ENCODE measurements at regions not wholly inside any gene's neighbourhood (a gene's known extent, or its start where the extent isn't known, plus 50 kb on each side); places are given as distances from the start of the nearest gene placed in this dataset.

- DNase-seq = peak; percentile 15 to 30
- ATAC-seq = peak; percentile 93
- intact Hi-C loops (cut with DNase I, micrococcal nuclease) = no loop called here
Measured at GRCh38 chr2:125561302-125561701, 1094.7 kb upstream of the GYPC start.

GRCh38 chr2:125562924-125563323 lies 1093.0 kb upstream of the GYPC start:
- DNase-seq = no peak
- peak; percentile 53 for ATAC-seq
- intact Hi-C loops (cut with DNase I, micrococcal nuclease) = no loop called here

- intact Hi-C loops (cut with DNase I, micrococcal nuclease) = no loop called here
- no peak for ATAC-seq
- no peak for DNase-seq
Measured at GRCh38 chr2:125564471-125564870, 1091.5 kb upstream of the GYPC start.

- intact Hi-C loops (cut with DNase I, micrococcal nuclease) = no loop called here
- ATAC-seq (peak; percentile 68), DNase-seq (no peak)
Measured at GRCh38 chr2:125566422-125566821, 1089.5 kb upstream of the GYPC start.

GRCh38 chr2:125567100-125567499 lies 1088.9 kb upstream of the GYPC start:
- ATAC-seq (no peak), DNase-seq (no peak)
- intact Hi-C loops (cut with DNase I, micrococcal nuclease) = no loop called here

- intact Hi-C loops (cut with DNase I, micrococcal nuclease) = no loop called here
- ATAC-seq (no peak), DNase-seq (no peak)
Measured at GRCh38 chr2:125572660-125573059, 1083.3 kb upstream of the GYPC start.

- no peak for DNase-seq
- intact Hi-C loops (cut with DNase I, micrococcal nuclease) = no loop called here
- no peak for ATAC-seq
Measured at GRCh38 chr2:125573432-125573831, 1082.5 kb upstream of the GYPC start.

GRCh38 chr2:125576558-125576957 lies 1079.4 kb upstream of the GYPC start:
- DNase-seq = no peak
- intact Hi-C loops (cut with DNase I, micrococcal nuclease) = no loop called here
- ATAC-seq = no peak

GRCh38 chr2:125581557-125581956 lies 1074.4 kb upstream of the GYPC start:
- DNase-seq (peak in 1 of 2 donors; percentile 28), ATAC-seq (peak; percentile 99)
- intact Hi-C loops (cut with DNase I, micrococcal nuclease) = no loop called here

GRCh38 chr2:125582516-125582915 lies 1073.4 kb upstream of the GYPC start:
- no peak for DNase-seq
- intact Hi-C loops (cut with DNase I, micrococcal nuclease) = no loop called here
- no peak for ATAC-seq

GRCh38 chr2:125584732-125585131 lies 1071.2 kb upstream of the GYPC start:
- ATAC-seq (no peak), DNase-seq (no peak)
- intact Hi-C loops (cut with DNase I, micrococcal nuclease) = no loop called here

- ATAC-seq (peak; percentile 62), DNase-seq (no peak)
- intact Hi-C loops (cut with DNase I, micrococcal nuclease) = no loop called here
Measured at GRCh38 chr2:125588780-125589179, 1067.2 kb upstream of the GYPC start.

GRCh38 chr2:125591954-125592353 lies 1064.0 kb upstream of the GYPC start:
- intact Hi-C loops (cut with DNase I, micrococcal nuclease) = no loop called here
- ATAC-seq = no peak
- no peak for DNase-seq

- DNase-seq = no peak
- no peak for ATAC-seq
- intact Hi-C loops (cut with DNase I, micrococcal nuclease) = no loop called here
Measured at GRCh38 chr2:125593036-125593435, 1062.9 kb upstream of the GYPC start.

- DNase-seq (no peak), ATAC-seq (no peak)
- intact Hi-C loops (cut with DNase I, micrococcal nuclease) = no loop called here
Measured at GRCh38 chr2:125596612-125597011, 1059.3 kb upstream of the GYPC start.

GRCh38 chr2:125615438-125615837 lies 1040.5 kb upstream of the GYPC start:
- ATAC-seq (no peak), DNase-seq (no peak)
- intact Hi-C loops (cut with DNase I, micrococcal nuclease) = no loop called here

GRCh38 chr2:125630377-125630776 lies 1025.6 kb upstream of the GYPC start:
- intact Hi-C loops (cut with DNase I, micrococcal nuclease) = no loop called here
- ATAC-seq (peak; percentile 70), DNase-seq (no peak)

GRCh38 chr2:125634662-125635061 lies 1021.3 kb upstream of the GYPC start:
- intact Hi-C loops (cut with DNase I, micrococcal nuclease) = no loop called here
- ATAC-seq = no peak
- no peak for DNase-seq

GRCh38 chr2:125638345-125638744 lies 1017.6 kb upstream of the GYPC start:
- DNase-seq (no peak), ATAC-seq (no peak)
- intact Hi-C loops (cut with DNase I, micrococcal nuclease) = no loop called here

- ATAC-seq = peak; percentile 94
- no peak for DNase-seq
- intact Hi-C loops (cut with DNase I, micrococcal nuclease) = no loop called here
Measured at GRCh38 chr2:125642032-125642431, 1013.9 kb upstream of the GYPC start.

GRCh38 chr2:125643128-125643527 lies 1012.8 kb upstream of the GYPC start:
- ATAC-seq = no peak
- DNase-seq = no peak
- intact Hi-C loops (cut with DNase I, micrococcal nuclease) = no loop called here

- intact Hi-C loops (cut with DNase I, micrococcal nuclease) = no loop called here
- peak; percentile 44 to 53 for DNase-seq
- ATAC-seq = peak; percentile 73
Measured at GRCh38 chr2:125643585-125643984, 1012.4 kb upstream of the GYPC start.
